Ecto neural progenitor cell (in vitro differentiated cells): ENCODE measurements at regions not wholly inside any gene's neighbourhood (a gene's known extent, or its start where the extent isn't known, plus 50 kb on each side); places are given as distances from the start of the nearest gene placed in this dataset.
A peak's percentile ranks its signal among the peaks of the same experiment; 100 is the strongest.
"Not testable (repeated sequence)": the region's sequence is repeated elsewhere in the genome, so short reads cannot be mapped to it uniquely, and the experiment has no call there.

Experiments used
- DNase-seq: peaks from one replicate; pipeline ENCODE4 v3.0.0-alpha.2; 2018; ENCODE audit warnings: low spot score

DNA sequence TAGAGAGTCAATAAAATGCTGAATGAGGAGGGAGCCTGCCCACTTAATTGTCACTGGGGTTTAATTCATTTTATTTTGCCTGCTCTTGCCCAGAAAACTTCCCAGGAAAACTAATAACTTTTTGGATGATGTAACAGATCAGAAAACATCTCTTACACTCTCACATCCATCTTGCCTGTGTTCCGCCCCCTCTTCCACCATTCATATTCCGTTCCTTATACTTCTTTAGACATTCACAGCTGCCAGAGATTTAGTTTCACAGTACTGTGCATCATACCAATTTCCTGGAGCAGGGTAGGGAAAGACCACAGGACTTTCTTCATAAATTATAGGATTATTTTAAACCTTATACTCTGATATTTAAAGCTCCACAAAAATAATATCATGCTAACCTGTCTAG is 776.1 kb upstream of the SOX11 start:
- no peak for DNase-seq

DNA sequence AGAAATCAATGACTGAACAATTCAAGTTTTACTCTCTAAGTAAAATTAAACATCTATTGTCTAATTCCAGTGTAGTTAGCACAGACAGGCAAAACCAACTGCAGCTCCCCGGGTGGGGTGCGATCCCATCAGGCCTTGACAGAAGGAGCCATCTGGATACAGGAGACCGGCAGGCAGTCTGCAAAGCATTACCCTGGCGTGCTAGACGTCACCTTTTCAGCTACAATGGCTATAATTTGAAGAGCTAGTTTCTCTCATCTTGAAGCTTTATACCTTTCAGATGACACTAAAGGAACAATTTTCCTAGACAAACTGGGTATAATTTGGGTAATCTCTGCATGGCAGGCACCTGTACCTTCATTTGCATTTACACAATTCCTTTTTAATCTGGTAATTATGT is 761.5 kb upstream of the SOX11 start:
- DNase-seq = no peak

DNA sequence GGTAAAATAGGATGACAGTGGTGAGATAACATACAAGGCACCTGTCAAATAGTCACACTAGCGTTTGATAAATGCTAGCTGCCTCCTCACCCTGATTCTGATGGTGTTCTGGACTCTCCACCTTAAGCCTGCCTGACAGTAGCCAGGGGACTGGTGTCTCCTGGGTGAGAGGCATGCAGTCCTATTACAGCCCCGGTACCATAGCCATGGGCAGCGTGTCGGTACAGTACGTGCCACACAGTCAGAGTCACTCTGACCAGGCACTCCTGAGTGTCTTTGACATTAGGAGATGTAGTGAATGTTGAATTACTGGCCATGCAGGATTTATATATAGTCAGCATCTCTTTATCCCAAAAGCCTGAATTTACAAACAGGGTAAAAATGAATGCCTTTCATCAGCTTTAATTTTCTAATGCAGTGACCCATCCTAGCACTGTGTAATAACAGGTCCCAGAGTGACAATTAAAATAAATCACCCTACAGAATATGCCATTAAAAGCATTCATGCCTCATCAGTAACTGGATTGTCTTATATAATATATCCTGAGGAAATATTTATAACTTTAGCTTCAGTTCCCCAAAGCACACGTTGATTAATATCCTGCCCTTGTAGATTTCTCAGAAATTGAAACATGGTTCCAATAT is 760.3 kb upstream of the SOX11 start:
- no peak for DNase-seq

DNA sequence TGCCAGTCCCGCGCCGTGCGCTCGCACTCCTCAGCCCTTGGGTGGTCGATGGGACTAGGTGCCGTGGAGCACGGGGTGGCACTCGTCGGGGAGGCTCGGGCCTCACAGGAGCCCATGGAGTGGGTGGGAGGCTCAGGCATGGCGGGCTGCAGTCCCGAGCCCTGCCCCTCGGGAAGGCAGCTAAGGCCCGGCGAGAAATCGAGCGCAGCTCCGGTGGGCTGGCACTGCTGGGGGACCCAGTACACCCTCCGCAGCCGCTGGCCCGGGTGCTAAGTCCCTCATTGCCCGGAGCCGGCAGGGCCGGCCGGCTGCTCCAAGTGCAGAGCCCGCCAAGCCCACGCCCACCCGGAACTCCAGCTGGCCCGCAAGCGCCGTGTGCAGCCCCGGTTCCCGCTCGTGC is 756.9 kb upstream of the SOX11 start:
- DNase-seq = not testable (repeated sequence)

DNA sequence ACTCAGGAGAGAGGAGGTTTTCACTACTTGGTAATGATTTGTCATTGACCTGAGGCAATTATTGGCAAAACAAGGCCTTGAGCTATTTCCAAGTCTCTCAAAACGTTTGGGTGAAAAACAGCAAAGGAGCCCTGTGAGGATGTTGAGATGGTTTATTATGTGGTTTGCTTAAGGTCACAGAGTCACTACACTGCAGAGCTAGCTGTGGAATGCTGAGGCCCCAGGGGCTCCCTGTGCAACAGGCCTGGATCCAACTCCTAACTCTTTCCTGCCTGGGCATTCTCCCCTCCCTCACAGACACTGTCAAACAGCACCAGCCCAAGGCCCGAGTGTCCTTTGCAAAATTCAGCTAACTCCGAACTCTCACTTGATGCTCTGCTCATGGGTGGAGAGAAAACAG is 754.6 kb upstream of the SOX11 start:
- peak; percentile 50 for DNase-seq

DNA sequence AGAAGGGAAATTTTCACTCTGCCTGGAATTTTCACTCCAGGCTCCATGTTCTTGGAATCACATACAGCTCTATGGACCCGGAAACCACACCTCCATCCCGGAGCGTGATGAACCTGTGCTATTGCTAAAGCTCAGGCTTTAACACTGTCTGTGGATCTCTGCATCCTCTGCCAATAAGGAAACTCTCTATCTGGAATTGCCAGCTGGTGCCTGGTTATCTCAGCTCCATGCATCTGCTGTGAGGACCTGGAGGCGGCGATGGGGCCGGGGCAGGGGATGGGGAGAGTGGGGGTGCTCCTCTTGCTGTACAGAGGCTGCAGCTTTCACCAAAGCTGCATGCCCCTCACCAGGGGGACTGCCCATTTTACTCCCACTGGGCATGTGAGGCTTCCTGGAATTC is 754.0 kb upstream of the SOX11 start:
- no peak for DNase-seq

DNA sequence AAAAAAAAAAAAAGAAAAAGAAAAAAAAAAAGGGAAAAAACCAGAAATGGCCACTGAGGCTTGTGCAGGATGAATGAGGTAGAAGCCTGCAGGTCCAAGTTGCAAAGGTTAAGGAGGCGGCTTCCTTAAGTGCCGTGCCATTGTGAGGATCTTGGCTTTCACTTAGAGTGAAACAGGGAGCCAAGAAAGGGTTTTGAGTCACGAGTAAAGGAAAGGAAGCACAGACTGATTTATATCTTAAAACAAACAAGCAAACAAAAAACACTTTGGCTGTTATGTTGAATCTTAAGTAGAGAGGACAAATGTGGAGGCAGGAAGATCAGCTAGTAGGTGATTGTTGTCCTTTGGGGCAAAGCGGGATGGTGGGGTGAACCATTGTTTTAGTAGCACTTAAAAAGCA is 749.7 kb upstream of the SOX11 start:
- DNase-seq = no peak

DNA sequence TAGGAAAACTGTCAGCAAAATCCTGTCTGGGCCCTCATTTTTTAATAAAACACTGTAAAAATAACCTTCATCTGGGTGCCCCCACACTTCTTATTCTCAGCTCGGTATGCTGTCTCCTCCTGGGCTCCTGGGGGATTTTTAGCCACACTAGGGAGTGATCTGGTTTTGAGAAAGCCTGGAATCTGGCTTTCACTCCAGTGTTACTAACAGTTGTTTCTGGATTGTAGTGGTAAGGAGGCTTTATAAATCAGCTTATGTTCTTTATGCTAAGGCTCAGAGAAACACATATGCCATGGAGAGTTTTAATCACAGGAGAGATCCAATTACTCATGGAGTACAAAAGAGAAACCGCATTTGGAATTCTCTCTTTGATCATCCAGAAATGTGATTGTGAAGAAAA is 744.3 kb upstream of the SOX11 start:
- DNase-seq = no peak

DNA sequence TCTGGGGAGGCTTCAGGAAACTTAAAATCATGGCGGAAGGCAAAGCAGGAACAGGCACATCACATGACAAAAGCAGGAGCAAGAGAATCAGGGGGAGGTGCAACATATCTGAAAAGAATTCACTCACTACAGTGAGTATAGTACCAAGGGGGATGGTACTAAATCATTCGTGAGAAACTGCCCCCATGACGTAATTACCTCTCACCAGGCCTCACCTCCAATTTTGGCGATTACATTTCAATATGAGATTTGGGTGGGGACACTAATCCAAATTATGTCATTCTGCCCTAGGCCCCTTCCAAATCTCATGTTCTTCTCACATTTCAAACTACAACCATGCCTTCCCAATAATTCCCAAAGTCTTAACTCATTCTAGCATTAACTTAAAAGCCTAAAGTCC is 740.8 kb upstream of the SOX11 start:
- no peak for DNase-seq

DNA sequence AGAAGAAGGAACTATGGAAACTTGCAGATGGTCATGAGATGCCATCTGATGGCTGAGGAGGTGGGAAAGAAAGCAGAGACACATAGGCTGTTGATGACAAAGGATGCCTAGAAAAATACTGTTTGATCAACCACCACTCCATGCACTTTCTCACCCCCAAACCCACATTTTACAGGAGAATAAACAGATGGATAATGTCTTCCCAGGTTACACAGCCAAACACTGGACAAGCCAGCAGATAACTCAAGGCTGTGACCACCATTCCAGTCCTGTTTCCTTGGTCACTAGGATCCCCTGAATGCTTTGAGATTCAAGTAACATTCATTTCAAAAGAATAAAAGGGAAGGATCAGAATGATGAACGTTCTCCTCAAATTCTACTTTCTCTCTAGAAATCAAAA is 733.0 kb upstream of the SOX11 start:
- DNase-seq = no peak

DNA sequence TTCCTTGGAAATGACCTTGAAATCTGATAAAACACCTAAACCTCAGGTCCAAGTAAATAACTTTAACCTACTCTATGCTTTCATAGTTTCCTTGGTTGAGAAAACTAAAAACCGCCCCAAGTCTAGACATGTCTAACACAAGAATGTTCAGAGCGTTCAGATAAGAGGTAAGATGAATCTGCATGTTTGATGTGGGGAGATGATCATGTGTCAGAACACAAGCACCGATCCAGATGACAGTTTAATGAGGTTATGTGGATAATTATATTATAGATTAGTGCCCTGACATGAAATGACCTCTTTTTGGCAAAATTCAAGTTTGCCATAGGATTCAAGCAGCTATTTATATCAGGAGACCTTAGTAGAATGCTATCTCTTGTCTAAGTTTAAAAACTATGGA is 729.8 kb upstream of the SOX11 start:
- no peak for DNase-seq

DNA sequence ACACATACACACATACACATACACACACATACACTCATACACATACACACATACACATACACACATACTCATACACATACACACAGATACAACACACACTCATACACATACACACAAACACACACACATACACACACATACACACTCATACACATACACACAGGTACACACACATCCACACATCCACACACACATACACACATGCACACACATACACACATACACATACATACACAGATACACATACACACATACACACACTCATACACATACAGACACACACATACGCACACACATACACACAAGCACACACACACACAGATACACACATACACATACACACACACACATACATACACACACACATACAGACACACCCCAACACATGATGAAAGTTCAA is 729.1 kb upstream of the SOX11 start:
- no peak for DNase-seq

DNA sequence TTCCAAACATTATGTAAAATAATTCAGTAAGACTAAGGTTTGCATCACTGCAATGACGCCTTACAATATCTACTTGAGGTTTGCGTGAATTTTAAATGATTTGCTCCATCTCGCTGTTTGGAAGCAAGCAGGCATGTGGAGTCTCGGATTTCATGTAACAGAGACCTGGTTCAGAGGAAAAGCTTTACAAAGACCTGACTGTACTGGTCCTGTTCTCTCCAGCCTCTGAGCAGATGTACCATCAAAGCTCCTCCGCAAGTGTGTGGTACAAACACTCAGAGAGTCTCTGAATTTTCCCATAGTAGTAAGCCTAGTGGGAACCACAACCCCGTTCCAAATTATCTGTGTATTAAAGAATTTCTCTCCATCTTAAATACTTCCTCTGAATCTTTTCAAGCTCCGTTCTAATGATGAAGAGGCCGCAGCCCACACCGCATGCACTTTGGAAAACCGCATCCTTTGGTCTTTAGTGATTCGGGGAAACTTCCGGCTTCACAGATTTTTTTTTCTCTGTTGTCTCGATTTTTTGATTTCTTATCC is 728.1 kb upstream of the SOX11 start:
- no peak for DNase-seq

DNA sequence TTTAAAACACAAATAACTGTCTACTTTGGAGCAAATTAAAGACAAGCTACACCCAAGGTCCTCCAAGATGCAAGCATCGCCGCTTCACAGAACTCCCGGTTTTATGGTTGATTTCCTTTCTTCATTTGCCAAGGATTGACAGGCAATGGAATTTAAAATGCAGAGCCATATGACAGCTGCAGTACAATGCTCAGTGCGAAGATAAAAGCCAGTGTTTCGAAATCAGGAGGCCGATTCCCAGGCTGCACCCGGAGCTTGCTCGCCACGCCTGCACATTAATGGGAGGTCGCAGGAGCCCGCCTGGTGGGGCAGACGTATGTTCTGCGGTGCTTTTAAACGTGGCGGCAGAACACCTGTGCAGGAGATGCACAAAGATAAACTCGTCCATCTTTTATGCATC is 727.6 kb upstream of the SOX11 start:
- no peak for DNase-seq

DNA sequence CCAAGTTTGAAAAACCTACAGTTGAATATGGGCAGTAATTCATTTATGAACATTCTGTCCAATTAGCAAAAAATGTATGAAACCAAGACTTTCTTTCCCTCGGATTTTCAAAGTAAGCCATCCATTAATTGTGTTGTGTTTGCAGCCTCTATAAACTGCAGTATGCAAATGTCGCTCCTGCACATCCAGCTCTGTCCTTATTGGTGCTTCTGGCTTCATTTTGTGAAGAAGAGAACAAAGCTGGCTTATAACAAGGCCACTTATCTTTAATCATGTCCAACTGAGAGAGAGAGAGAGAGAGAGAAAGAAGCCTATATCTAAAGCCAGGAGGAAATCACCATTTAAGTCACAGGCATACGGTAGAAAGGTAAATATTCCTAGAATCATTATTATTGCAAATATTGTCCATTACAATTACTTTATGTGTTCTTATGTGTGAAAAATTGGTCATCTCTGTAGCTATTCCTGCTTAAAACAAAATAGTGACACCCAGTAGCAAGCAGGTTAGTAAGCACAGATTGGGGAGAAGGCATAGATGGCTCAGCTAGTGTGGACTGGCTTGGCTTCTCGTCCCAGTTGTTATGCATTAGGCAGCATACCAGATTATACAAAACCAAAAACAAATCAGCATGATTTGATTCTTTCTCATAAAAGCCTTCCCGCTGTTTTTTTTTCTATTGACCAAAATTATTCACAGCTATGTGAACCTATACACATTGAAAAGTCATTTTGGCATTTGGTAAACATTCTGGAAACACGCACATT is 726.4 kb upstream of the SOX11 start:
- no peak for DNase-seq

DNA sequence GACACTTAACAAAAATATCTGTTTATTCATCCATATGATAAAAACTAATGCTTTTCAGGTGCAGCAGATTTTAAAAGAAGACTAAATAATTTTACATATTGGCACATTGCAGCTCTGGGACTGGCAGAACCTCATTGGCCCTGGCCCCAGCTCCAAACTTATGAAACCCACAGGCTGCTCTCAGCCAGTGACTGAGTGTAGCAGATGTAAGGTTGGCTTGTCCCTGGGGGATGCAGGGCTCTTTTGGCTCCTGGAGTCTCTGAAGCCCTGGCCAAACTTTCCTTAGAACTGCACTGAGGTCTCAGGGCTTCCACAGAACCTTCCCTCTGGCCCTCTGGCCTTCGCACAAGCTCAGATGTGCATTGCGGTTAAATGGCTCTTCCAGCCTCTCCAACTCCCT is 725.0 kb upstream of the SOX11 start:
- DNase-seq = no peak

DNA sequence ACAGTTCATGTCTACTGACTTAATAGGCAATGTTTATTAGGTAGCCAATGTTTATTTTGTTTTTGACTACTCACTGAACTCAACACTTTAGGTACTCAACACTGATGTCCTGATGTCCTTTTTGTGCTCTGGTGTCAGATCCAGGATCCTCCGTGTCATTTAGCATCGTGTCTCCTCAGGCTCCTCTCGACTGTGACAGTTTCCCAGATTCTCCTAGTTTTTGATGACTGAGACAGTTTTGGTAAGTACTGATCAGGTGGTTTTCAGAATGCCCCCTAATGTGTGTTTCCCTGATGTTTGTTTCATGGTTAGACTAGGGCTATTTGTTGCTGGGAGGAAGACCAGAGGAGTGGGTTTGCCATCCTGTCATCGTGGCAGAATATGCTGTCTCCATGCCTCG is 719.7 kb upstream of the SOX11 start:
- no peak for DNase-seq

DNA sequence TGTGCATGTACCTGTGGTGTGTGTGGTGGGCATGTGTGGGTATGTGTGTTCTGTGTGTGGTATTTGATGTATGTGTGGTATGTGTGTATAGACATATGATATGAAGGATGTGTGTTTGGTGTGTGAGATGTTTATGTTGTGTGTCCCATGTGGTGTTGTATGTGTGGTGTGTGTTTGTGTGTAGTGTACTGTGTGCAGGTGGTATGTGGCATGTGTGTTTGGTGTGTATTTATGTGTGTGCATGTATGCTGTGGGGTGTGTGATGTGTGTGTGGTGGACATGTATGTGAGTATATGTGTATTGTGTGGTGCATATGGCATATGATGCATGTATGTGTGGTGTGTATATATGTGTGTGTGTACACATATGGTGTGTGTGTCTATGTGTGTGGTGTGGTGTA is 718.8 kb upstream of the SOX11 start:
- DNase-seq = no peak

DNA sequence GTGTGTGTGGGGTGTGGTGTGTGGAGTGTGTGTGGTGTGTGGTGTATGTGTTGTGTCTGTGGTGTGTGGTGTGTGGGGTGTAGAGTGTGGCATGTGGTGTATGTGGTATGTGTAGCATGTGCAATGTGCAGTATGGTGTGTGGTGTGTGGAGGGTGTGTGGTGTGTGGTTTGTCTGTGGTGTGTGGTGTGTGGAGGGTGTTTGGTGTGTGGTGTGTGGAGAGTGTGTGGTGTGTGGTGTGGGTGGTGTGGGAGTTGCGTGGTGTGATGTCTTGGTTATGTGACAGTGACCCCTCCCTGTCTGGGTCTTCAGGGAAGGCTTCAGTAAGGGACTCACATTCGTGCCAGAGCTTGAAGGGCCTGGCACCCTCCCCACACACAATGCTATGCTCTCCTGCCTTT is 718.2 kb upstream of the SOX11 start:
- no peak for DNase-seq

DNA sequence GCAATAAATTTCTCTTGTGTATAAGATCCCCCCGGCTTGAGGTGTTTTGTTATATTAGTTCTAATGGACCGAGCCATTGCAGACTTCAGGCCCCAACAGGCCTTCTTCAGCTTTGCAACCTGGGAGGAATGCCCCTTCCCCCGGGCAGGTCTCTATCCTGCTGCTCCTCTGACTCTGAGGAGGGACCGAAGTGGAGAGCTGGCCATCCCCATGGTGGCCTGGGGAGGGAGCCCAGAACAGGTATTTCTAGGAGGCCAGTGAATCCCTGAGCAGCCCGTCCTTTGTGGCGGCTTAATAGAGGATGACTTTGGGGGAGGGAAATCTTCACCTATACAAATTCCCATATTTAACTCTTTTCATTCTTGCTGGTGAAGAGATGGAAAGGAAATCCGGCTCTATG is 715.8 kb upstream of the SOX11 start:
- DNase-seq = no peak

DNA sequence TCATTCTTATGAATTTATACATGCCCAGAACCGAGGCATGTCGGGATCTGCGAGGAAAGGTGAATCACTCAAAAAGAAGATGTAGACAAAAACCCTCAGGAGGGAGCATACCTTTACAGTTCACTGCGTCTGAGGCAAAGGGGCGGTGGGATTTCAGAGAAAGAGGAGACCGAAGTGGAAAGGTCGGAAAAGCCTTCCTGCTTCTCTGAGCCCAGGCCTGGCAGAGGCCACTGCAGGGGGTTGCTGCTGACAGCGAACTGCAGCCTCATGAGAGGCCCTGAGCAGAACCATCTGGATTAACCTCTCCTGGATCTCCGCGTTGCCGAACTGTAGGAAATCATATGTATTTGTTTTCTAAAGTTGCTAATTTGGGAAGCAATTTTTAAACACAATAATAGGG is 713.1 kb upstream of the SOX11 start:
- no peak for DNase-seq

DNA sequence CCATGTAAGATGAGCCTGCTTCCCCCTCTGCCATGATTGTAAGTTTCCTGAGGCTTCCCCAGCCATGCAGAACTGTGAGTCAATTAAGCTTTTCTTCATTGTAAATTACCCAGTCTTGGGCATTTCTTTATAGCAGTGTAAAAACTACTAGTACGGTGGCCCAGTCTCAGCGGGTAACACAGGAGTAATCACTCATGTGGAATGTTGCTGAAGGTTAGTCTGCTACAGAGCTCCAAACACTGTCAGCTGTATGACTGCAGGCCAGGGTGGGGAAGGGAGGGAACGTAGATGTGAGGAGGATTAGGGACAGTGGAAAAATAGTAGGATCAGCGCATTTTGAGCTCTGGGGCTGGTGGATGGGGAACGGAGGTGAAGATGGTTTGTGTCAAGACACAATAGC is 711.2 kb upstream of the SOX11 start:
- no peak for DNase-seq

DNA sequence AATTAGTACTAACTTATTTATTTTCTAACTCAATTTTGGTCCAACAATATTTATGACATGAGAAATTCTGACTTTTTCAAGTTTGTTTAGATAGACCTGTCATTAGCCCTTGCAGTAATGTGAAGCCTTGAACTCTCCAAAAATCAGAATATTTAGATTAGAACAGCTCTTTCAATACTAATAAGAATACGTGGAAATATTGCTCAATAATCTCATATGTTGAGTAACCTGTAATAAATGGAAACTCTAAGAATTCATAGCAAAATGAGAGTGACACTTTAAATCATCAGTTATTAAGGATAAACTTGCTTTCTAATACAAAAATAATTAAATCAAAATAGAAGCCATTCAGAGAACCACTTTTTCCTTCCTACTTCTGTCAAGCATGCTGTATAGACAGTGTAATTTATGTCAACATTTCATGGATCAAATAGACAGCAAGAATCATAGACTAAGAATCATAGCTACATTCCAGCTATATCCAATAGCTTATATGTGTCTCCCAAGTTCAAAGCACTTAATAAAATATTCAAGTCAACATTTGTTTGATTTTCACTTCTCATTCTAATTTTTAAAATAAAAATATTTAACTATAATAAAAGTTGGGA is 710.3 kb upstream of the SOX11 start:
- no peak for DNase-seq
